ENCODE measurements at regions not wholly inside any gene's neighbourhood (a gene's known extent, or its start where the extent isn't known, plus 50 kb on each side); places are given as distances from the start of the nearest gene placed in this dataset.

DNA sequence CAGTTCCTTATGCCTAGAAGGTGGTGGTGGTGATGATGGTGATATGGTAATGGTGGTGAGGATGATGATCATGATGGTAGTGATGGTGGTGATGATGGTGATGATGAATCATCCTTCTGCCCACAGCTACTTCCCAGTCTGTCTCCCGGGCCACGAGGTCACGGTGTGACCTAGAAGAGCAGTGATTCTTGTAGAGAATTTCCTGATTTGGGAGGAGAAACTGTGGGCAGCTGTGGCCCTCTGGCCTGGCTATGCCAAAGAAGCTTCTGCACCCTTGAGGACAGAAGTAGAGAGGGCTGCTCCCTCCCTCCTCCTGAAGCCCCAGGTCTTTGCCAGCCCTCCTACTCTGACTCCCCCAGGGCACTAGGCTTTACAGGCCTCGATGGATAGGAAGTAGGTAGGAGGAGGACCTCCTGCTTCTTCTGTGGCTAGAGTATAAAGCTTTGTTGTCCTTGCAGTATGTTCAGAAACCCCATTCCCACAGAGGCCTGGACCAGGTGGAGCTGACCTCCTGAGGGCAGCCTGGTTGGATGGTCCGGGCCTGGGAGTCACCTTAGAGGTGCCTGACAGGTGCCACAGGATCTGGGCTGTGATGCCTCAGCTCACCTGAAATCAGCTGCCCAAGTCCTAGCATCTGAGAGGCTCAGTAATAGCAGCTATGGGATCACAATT lies 57.9 kb upstream of the EPAS1 start:
- intact Hi-C loops (cut with micrococcal nuclease), result loop anchor here (1.0 to 2.0 kb wide), 9 partner anchors 10 to 124 kb away; partner anchors contain the start of gene EPAS1

DNA sequence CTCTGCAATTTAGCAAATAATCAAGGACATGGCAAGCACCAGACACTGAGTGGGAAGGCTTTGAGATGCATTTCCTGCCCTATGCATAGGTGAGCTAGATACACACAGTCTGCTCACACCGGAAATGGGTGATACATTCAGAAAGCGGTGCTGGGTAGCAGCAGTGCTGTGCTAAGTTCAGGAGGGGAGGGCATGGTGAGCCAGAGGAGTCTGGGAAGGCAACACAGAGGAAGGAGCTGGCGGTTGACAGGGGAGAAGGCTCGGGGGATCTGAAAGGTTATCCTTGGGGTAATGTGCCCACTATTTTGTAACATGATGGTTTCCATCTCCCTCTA lies 57.4 kb upstream of the EPAS1 start:
- intact Hi-C loops (cut with micrococcal nuclease), result loop anchor here (1.0 to 2.0 kb wide), 9 partner anchors 11 to 123 kb away; partner anchors contain the start of gene EPAS1

DNA sequence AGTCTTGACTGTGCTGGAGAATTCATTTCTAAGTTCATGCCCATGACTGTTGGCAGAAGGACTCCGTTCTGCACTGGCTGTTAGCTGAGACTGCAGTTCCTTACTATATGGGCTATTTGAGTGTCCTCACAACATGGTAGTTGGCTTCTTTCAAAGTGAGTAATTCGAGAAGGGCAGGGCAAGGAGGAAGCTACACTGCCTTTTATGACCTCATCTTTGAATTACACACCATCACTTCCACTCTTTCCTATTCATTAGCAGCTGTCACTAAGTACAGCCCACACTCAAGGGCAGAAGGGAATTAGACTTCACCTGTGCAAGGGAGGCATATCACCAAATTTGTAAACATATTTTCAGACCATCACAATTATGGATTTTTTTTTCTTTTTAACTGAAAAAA lies 55.9 kb upstream of the EPAS1 start:
- intact Hi-C loops (cut with micrococcal nuclease), result no loop called here

DNA sequence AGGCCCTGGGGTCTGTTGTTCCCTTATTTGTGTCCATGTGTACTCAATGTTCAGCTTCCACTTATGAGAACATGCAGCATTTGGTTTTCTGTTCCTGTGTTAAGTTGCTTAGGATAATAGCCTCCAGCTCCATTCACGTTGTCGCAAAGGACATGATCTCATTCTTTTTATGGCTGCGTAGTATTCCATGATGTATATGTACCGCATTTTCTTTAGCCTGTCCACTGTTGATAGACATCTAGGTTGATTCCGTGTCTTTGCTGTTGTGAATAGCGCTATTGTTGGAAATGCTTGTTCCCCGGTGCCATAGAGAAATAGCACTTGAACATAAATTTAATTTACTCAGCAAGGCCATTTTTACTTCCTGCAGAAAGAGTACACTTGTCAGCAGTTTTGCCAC lies 51.3 kb upstream of the EPAS1 start:
- intact Hi-C loops (cut with micrococcal nuclease), result no loop called here

DNA sequence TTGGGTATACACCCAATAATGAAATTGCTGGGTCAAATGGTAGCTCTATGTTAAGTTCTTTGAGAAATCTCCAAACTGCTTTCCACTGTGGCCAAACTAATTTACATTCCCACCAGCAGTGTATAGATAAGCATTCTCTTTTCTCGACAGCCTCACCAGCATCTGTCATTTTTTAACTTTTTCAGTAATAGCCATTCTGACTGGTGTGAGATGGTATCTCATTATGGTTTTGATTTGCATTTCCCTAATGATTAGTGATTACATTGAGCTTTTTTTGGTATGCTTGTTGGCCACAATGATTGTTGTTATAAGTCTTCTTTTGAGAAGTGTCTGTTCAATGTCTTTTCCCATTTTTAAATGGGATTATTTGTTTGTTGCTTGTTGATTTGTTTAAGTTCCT lies 50.4 kb upstream of the EPAS1 start:
- intact Hi-C loops (cut with micrococcal nuclease), result no loop called here
